Fibroblast of skin of abdomen (primary cell): ENCODE measurements at regions not wholly inside any gene's neighbourhood (a gene's known extent, or its start where the extent isn't known, plus 50 kb on each side); places are given as distances from the start of the nearest gene placed in this dataset.

Source experiments
- DNase-seq: peaks from one replicate; pipeline ENCODE4 v3.0.0-alpha.2; 2013

DNA sequence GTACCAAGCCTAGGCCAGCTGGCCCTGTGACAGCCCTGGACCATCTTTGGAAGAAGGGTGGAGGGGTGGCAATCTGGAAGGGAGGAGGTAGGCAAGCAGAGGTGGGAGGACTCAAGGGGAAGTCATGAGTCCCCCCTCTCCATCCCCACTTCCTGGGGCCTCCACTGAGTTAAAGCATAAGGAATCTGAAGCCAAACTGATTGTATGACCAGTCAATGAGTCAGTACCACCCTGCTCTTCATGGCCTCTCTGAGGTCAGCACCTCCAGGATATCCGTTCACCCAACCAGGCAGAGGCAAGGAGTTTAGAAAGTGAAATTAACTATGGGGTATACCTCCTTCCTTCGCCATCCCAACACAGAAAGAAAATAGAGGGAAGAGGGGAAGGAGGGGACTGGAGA, 272.7 kb downstream of the SOX9 start:
- DNase-seq = peak; percentile 80

DNA sequence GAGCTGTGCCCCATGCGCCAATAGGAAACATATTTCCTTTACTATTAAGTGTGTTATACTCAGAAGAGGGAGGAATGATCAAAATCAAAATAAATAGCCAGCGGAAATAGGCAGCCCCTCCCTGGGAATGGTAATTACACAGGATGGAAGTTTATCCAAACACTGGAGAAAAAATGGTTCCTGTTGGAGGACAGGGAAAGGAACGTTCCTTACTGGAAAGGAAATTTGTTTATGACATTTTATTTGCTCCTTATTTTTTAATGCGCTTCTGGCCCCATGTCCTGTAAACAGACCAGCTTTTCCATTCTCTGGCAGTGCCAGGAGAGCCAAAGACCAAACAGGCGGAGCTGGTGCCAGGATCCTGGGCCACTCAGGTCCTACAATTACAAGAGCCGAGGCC, 273.7 kb downstream of the SOX9 start:
- no peak for DNase-seq

GRCh38 chr17:72396121-72396520, 275.3 kb downstream of the SOX9 start:
- no peak for DNase-seq

DNA sequence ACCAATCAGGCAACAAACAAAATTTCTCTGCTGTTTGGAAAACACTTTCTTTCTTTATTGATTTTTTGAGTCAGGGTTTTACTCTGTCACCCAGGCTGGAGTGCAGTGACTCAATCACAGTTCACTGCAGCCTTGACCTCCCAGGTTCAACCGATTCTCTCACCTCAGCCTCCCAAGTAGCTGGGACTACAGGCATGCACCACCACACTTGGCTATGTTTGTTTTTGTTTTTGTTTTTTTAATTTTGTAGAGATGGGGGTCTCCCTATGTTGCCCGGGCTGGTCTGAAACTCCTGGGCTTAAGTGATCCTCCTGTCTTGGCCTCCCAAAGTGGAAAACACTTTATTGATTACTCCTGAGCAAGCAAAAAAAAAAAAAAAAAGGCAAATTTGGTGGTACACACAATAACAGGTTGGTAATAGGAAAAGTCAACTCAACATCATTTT, 276.4 kb downstream of the SOX9 start:
- DNase-seq = no peak

- DNase-seq = no peak
Measured at GRCh38 chr17:72397687-72398086, 276.9 kb downstream of the SOX9 start.

- DNase-seq = no peak
Measured at GRCh38 chr17:72399023-72399607, 278.3 kb downstream of the SOX9 start.

GRCh38 chr17:72399608-72400487, 279.0 kb downstream of the SOX9 start:
- DNase-seq = no peak

DNA sequence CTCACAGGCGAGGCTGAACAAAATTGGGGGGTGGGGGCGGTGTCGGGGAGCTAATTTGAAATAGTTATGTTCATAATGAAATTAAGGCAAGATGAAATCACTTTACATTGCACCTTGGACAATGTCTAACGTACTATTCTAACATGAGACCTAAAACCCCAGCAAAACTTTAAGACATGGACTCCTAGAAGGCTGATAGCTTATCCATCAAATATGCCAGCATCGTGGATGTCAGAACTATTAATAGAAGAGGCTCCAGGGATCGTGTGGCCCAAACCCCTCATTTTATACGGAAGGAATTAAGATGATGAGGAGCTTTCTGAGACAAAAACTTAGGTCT, 279.6 kb downstream of the SOX9 start:
- DNase-seq = no peak

DNA sequence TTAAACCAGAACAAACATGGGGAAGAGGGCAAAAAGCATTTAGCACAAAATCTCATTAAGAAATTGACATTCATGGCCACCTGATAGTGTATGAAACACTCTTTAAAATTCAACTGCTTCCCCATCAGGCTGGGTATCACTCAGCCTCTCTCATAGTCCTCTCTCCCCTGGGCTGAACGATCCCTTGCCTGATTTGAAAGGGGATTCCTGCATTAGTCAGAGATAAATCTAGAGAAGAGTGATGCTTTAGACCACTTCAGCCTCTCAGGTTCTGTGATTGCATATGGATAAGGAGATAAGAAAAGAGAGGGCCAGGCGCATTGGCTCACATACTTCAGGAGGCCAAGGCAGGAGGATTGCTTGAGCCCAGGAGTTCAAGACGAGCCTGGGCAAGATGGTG, 280.0 kb downstream of the SOX9 start:
- no peak for DNase-seq

GRCh38 chr17:72401883-72402726, 281.3 kb downstream of the SOX9 start:
- DNase-seq = no peak

- no peak for DNase-seq
Measured at GRCh38 chr17:72402727-72403210, 281.9 kb downstream of the SOX9 start.

- no peak for DNase-seq
Measured at GRCh38 chr17:72403713-72404209, 282.9 kb downstream of the SOX9 start.

GRCh38 chr17:72404872-72405271, 284.1 kb downstream of the SOX9 start:
- peak; percentile 81 for DNase-seq

GRCh38 chr17:72405662-72406230, 284.9 kb downstream of the SOX9 start:
- DNase-seq = no peak

- DNase-seq = no peak
Measured at GRCh38 chr17:72406498-72406897, 285.7 kb downstream of the SOX9 start.

GRCh38 chr17:72407336-72407909, 286.6 kb downstream of the SOX9 start:
- DNase-seq = peak; percentile 98

- DNase-seq = no peak
Measured at GRCh38 chr17:72407931-72408330, 287.1 kb downstream of the SOX9 start.

- no peak for DNase-seq
Measured at GRCh38 chr17:72408641-72409040, 287.8 kb downstream of the SOX9 start.

DNA sequence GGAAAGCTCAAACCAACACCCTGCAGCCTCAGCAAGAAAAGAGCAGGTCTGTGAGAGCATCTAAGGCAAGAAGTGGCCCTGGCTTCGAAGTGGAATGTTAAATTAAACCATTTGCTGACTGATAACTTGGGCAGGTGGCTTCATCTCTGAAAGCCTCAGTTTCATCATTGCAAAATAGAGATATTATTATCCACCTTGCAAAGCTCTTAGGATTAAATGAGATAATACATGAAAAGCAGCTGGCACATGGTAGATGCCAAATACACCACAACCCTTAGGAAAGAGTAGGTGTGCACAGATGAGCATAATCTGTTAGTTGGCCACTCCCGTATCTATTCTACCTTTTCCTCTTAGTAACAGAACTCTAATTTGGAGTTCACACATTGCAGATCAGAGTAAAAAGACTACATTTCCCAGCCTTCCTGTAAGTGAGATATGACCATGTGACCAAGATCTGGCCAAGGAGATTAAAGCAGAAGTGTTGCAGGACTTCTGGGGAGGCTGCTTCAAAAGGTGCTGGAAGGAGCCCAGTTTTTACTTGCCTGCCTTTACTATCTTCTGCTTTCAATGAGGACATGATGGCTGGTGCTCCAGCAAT, 288.7 kb downstream of the SOX9 start:
- DNase-seq = no peak

DNA sequence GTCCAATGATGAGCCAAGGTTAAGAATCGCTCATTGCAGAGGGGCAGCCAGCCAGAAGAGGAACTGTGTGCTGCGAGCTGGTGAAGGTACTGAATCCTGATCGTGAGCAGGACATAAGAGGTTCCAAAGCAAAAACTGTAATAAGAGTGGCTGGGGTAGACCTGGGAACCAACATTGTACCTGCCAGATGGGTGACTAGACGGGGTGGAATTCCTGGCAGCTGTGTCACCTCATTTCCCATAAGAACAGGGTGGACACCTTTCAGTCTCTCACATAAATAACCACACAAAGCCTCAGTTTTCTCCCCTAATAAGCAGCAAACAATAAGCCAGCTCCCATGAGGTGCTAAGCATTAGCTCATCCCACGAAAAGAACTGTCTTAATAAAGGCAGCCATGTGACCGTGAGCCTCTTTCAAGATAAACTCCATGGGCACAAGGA, 290.3 kb downstream of the SOX9 start:
- no peak for DNase-seq

DNA sequence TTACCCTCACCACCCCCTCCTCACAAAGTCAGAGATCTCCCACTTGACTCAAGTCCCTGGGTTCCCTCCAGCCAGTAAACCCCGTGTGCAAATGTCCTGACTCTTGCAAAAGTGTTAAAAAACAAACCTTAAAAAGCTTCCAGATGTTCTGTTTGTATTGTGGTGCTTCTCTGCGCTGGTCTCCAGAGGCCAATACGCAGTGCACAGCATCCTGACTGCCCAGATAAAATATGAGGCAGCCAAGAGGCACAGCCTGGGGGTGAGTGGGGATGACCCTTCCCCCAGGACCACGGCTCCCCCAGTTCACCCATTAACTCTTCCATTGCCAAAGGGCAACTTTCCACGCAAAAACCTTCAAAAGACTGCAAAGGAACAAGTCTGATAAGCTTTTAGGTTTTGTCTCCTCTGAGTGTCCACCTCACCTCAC, 291.8 kb downstream of the SOX9 start:
- DNase-seq = no peak
